ENCODE measurements at regions not wholly inside any gene's neighbourhood (a gene's known extent, or its start where the extent isn't known, plus 50 kb on each side); places are given as distances from the start of the nearest gene placed in this dataset.

GRCh38 chr16:86079255-86079885, 180.4 kb downstream of the IRF8 start:
- TF ChIP-seq CTCF (IDR thresholded peaks at IDR 0.05) (no peak), POLR2A (IDR thresholded peaks at IDR 0.05) (no peak)

Data from lower leg skin (tissue), 3 donors.